ENCODE measurements at regions not wholly inside any gene's neighbourhood (a gene's known extent, or its start where the extent isn't known, plus 50 kb on each side); places are given as distances from the start of the nearest gene placed in this dataset.

GRCh38 chr6:164477790-164478189 is 831.6 kb downstream of the C6orf118 start:
- Histone ChIP-seq H3K4me2 (ENCODE audit: low read length) (no peak overlapping the region), H3K4me3 (replicated peaks in 1 of 2; ENCODE audit: low read depth in 1 of 2, low read length in 2 of 2) (no peak overlapping the region), H4K20me1 (ENCODE audit: insufficient read depth) (no peaks in the 10 kb centered on the region), H3K36me3 (ENCODE audit: control insufficient read depth in 1 of 2, insufficient read depth in 2 of 2, low read length in 2 of 2) (no peaks in the 10 kb centered on the region), H3K9me2 (ENCODE audit: insufficient read depth) (no peaks in the 10 kb centered on the region), H3K27me3 (ENCODE audit: insufficient read depth, low read length) (no peaks in the 10 kb centered on the region), H3K9ac (ENCODE audit: low read length) (no peak overlapping the region), H2AFZ (ENCODE audit: low read depth, low read length, poor library complexity, severe bottlenecking) (no peak overlapping the region), H3K4me1 (ENCODE audit: control insufficient read depth in 1 of 2, insufficient read depth in 2 of 2, low read length in 2 of 2) (no peaks in the 10 kb centered on the region), H3K27ac (ENCODE audit: low read depth, low read length) (no peak overlapping the region), H3K9me3 (ENCODE audit: control insufficient read depth in 1 of 2, insufficient read depth in 1 of 2, low read depth in 1 of 2, low read length in 2 of 2) (no peaks in the 10 kb centered on the region; a peak in 1 of 4 replicates), H3K79me2 (ENCODE audit: insufficient read depth, low read length) (no peaks in the 10 kb centered on the region)
- intact Hi-C loops (cut with micrococcal nuclease) = no loop called here
- DNase-seq (ENCODE audit: low read depth, low spot score) = no peak
- no peak for ATAC-seq
- no TSS peak for BruUV-seq (replicated peaks)
- ChIA-PET RAD21 (ENCODE audit: low non-redundant PET in 1 of 2, low total read pairs in 2 of 2, uncharacterized antibody in 2 of 2, unreplicated experiment in 2 of 2) (no interaction called here), CTCF (no interaction called here), POLR2A (no interaction called here)
- TF ChIP-seq YY1 (IDR thresholded peaks at IDR 0.05; ENCODE audit: extremely low read depth, insufficient replicate concordance, low read depth, low read length) = no peak
- TF ChIP-seq CBX3 (IDR thresholded peaks at IDR 0.05; ENCODE audit: low read depth) = no peak
- TF ChIP-seq SRF (IDR thresholded peaks at IDR 0.05; ENCODE audit: low read depth) = no peak
- TF ChIP-seq CEBPB (IDR thresholded peaks at IDR 0.05; ENCODE audit: low read depth) = no peak
- no peak for TF ChIP-seq SP1 (IDR thresholded peaks at IDR 0.05; ENCODE audit: low read depth)
- TF ChIP-seq ELF1 (IDR thresholded peaks at IDR 0.05; ENCODE audit: borderline replicate concordance, low read depth) = no peak
- TF ChIP-seq ZNF274 (IDR thresholded peaks at IDR 0.05; ENCODE audit: low read depth, low read length) = no peak

DNA sequence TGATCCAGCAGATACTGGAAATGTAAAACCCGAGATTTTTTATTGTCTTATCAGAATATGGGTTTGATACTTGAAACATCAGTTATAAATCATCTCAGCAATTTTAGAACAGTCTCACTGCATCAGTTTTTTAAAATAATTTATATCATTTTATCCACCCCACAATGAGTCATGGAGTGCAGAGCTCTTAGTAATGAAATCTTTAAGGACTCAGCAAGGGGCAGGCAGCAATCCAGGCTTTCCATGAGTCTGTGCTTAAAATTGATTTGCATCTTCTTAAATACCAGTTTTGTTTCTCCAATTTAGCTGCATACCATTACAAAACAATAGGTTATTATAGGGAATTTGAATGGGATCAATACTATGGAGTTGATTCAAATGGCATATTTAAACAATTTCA is 832.3 kb downstream of the C6orf118 start:
- ChIA-PET RAD21 (ENCODE audit: low non-redundant PET in 1 of 2, low total read pairs in 2 of 2, uncharacterized antibody in 2 of 2, unreplicated experiment in 2 of 2) (no interaction called here), POLR2A (no interaction called here), CTCF (no interaction called here)
- H4K20me1 ChIP-seq (ENCODE audit: insufficient read depth) = no peaks in the 10 kb centered on the region
- no peak for DNase-seq (ENCODE audit: low read depth, low spot score)
- H3K9me2 ChIP-seq (ENCODE audit: insufficient read depth) = no peaks in the 10 kb centered on the region
- no peak overlapping the region for H3K9ac ChIP-seq (ENCODE audit: low read length)
- H3K9me3 ChIP-seq (ENCODE audit: control insufficient read depth in 1 of 2, insufficient read depth in 1 of 2, low read depth in 1 of 2, low read length in 2 of 2) = no peaks in the 10 kb centered on the region; a peak in 1 of 4 replicates
- BruUV-seq (replicated peaks) = no TSS peak
- no peak overlapping the region for H3K27ac ChIP-seq (ENCODE audit: low read depth, low read length)
- H3K4me1 ChIP-seq (ENCODE audit: control insufficient read depth in 1 of 2, insufficient read depth in 2 of 2, low read length in 2 of 2) = no peaks in the 10 kb centered on the region
- no peak overlapping the region for H3K4me3 ChIP-seq (replicated peaks in 1 of 2; ENCODE audit: low read depth in 1 of 2, low read length in 2 of 2)
- H3K36me3 ChIP-seq (ENCODE audit: control insufficient read depth in 1 of 2, insufficient read depth in 2 of 2, low read length in 2 of 2) = no peaks in the 10 kb centered on the region
- ATAC-seq = no peak
- no peak overlapping the region for H3K4me2 ChIP-seq (ENCODE audit: low read length)
- H3K79me2 ChIP-seq (ENCODE audit: insufficient read depth, low read length) = no peaks in the 10 kb centered on the region
- no peak for TF ChIP-seq ZFX (IDR thresholded peaks at IDR 0.05)
- TF ChIP-seq, protein P1, sequence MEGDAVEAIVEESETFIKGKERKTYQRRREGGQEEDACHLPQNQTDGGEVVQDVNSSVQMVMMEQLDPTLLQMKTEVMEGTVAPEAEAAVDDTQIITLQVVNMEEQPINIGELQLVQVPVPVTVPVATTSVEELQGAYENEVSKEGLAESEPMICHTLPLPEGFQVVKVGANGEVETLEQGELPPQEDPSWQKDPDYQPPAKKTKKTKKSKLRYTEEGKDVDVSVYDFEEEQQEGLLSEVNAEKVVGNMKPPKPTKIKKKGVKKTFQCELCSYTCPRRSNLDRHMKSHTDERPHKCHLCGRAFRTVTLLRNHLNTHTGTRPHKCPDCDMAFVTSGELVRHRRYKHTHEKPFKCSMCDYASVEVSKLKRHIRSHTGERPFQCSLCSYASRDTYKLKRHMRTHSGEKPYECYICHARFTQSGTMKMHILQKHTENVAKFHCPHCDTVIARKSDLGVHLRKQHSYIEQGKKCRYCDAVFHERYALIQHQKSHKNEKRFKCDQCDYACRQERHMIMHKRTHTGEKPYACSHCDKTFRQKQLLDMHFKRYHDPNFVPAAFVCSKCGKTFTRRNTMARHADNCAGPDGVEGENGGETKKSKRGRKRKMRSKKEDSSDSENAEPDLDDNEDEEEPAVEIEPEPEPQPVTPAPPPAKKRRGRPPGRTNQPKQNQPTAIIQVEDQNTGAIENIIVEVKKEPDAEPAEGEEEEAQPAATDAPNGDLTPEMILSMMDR (IDR thresholded peaks at IDR 0.05 in 2 of 3, conservative IDR thresholded peaks at IDR 0.05 in 1 of 3; ENCODE audit: borderline replicate concordance in 1 of 3, insufficient read depth in 1 of 3, low read depth in 2 of 3, low read length in 2 of 3) = no peak
- no peak for TF ChIP-seq JUND (IDR thresholded peaks at IDR 0.05)
- TF ChIP-seq EGR1 (IDR thresholded peaks at IDR 0.05; ENCODE audit: low read depth) = no peak
- TF ChIP-seq SRF (IDR thresholded peaks at IDR 0.05; ENCODE audit: low read depth) = no peak
- TF ChIP-seq RAD21 (IDR thresholded peaks at IDR 0.05; ENCODE audit: low read depth) = no peak
- TF ChIP-seq ATF3 (IDR thresholded peaks at IDR 0.05) = no peak
- H3K27me3 ChIP-seq (ENCODE audit: insufficient read depth, low read length) = no peaks in the 10 kb centered on the region
- H2AFZ ChIP-seq (ENCODE audit: low read depth, low read length, poor library complexity, severe bottlenecking) = no peak overlapping the region
- intact Hi-C loops (cut with micrococcal nuclease) = no loop called here
